Stomach (tissue), 8 donors: ENCODE measurements at regions not wholly inside any gene's neighbourhood (a gene's known extent, or its start where the extent isn't known, plus 50 kb on each side); places are given as distances from the start of the nearest gene placed in this dataset.

Experiments
- DNase-seq, 2 donors: peaks; one replicate each; pipeline versions ENCODE4 v3.0.0 to v3.0.0-alpha.2; 2013 to 2019
- H3K27ac ChIP-seq, 5 donors: fragments of 200-600 bp in 4 of 5; sonication (generic) in 4 of 5; one replicate each; pipeline ENCODE4 v1.5.1; 2013 to 2019; ENCODE audit warnings: mild to moderate bottlenecking in 1 of 5, moderate library complexity in 1 of 5
- H3K27me3 ChIP-seq, 3 donors: fragments of 200-600 bp; sonication (generic); one replicate each; pipeline ENCODE4 v1.5.1; 2017 to 2019; ENCODE audit warnings: mixed run types in 1 of 3
- H3K36me3 ChIP-seq, 4 donors: fragments of 200-600 bp; sonication (generic); 1 replicate in 3 of 4; 2 replicates in 1 of 4; pipeline ENCODE4 v1.5.1; 2016 to 2019
- H3K4me1 ChIP-seq, 4 donors: fragments of 200-600 bp; sonication (generic); one replicate each; pipeline ENCODE4 v1.5.1; 2016 to 2019
- H3K4me3 ChIP-seq, 4 donors: fragments of 200-600 bp; sonication (generic) in 3 of 4; one replicate each; pipeline ENCODE4 v1.5.1; 2016 to 2019; ENCODE audit warnings: mild to moderate bottlenecking in 1 of 4
- H3K9me3 ChIP-seq, 4 donors: fragments of 200-600 bp; sonication (generic); one replicate each; pipeline ENCODE4 v1.5.1; 2016 to 2019
- CTCF ChIP-seq, 7 experiments: fragments of 450-650 bp in 4 of 7; fragments of 200-600 bp in 3 of 7; sonication (generic) in 3 of 7; IDR thresholded peaks; one replicate each; pipeline ENCODE4 v1.5.1; 2016 to 2019; ENCODE audit warnings: antibody characterized with exemption in 7 of 7, control low read depth in 2 of 7, mild to moderate bottlenecking in 1 of 7
- EP300 ChIP-seq: sonication (generic); formaldehyde crosslinking; IDR thresholded peaks from one replicate; pipeline ENCODE4 v1.6.1; 2017; ENCODE audit warnings: antibody characterized with exemption
- POLR2A ChIP-seq, 4 donors: fragments of 450-650 bp; IDR thresholded peaks; one replicate each; pipeline ENCODE4 v1.6.1; 2016; ENCODE audit warnings: antibody characterized with exemption in 4 of 4, control low read depth in 2 of 4, mild to moderate bottlenecking in 1 of 4, moderate library complexity in 1 of 4
- POLR2AphosphoS5 ChIP-seq, 3 donors: sonication (generic); formaldehyde crosslinking; IDR thresholded peaks; one replicate each; pipeline ENCODE4 v1.6.1; 2016; ENCODE audit warnings: antibody characterized with exemption in 3 of 3
- WGBS, 5 donors: extraction: QIAGEN DNeasy Blood & Tissue Kit in 3 of 5; methylation state at CpG; one replicate each; pipeline versions ENCODE4 v1.1.5 to v1.1.7; 2013 to 2018; 5-methylcytosine and 5-hydroxymethylcytosine counted together
- intact Hi-C: fragments of 100-400 bp; cut with DNase I; formaldehyde crosslinking; loops from one replicate; pipeline ENCODE4 v1.15.1; 2023; ENCODE audit warnings: low total_unique reads
- donor health status: healthy with polysubstance abuse.
- donor health status: Bipolar disorder and iron deficiency.
- donor health status: healthy.

- no peaks in the 10 kb centered on the region for H3K9me3 ChIP-seq
- H3K36me3 ChIP-seq, result no peaks in the 10 kb centered on the region
- 67 to 74% (median 72%) methylated on average over 6 of the region's 6 CpGs for WGBS, 5 donors
- no peaks in the 10 kb centered on the region for H3K4me1 ChIP-seq
- no peak overlapping the region for H3K27ac ChIP-seq
- intact Hi-C loops, result no loop called here
- no peak for TF ChIP-seq POLR2AphosphoS5 (IDR thresholded peaks at IDR 0.05)
- TF ChIP-seq POLR2A (IDR thresholded peaks at IDR 0.05), result no peak
- TF ChIP-seq EP300, result no peak
- no peak for TF ChIP-seq CTCF (IDR thresholded peaks at IDR 0.05)
- no peak for DNase-seq
- H3K4me3 ChIP-seq, result no peak overlapping the region
- no peaks in the 10 kb centered on the region for H3K27me3 ChIP-seq
Observed at GRCh38 chr3:137242836-137243400, 285.1 kb downstream of the IL20RB start.

- WGBS, 5 donors, result 57 to 70% (median 66%) methylated on average over 2 of the region's 2 CpGs
- TF ChIP-seq CTCF (IDR thresholded peaks at IDR 0.05) (no peak), POLR2A (IDR thresholded peaks at IDR 0.05) (no peak), POLR2AphosphoS5 (IDR thresholded peaks at IDR 0.05) (no peak), EP300 (no peak)
Observed at GRCh38 chr3:137246491-137246890, 288.7 kb downstream of the IL20RB start.

GRCh38 chr3:137249311-137249940 is 291.6 kb downstream of the IL20RB start:
- no peak for TF ChIP-seq EP300
- peaks cover 0 to 25% (median 10%) of the 10 kb centered on the region in 4 donors for H3K9me3 ChIP-seq

More at GRCh38 chr3:137246491-137246890, 288.7 kb downstream of the IL20RB start:
- Histone ChIP-seq H3K36me3 (no peaks in the 10 kb centered on the region), H3K9me3 (peaks cover 0 to 8% (median 3%) of the 10 kb centered on the region in 4 donors), H3K4me1 (no peaks in the 10 kb centered on the region), H3K27ac (no peak overlapping the region), H3K27me3 (no peaks in the 10 kb centered on the region), H3K4me3 (no peak overlapping the region)
- no peak for DNase-seq
- intact Hi-C loops, result no loop called here

GRCh38 chr3:137259089-137259488 is 301.3 kb downstream of the IL20RB start:
- peaks cover 0 to 6% (median 0%) of the 10 kb centered on the region in 4 donors for H3K4me1 ChIP-seq
- H3K27me3 ChIP-seq, result peaks cover 0 to 6% (median 0%) of the 10 kb centered on the region in 3 donors
- DNase-seq, result no peak
- no peak overlapping the region for H3K27ac ChIP-seq
- 36 to 52% (median 45%) methylated on average over 3 of the region's 3 CpGs for WGBS, 5 donors
- H3K36me3 ChIP-seq, result no peaks in the 10 kb centered on the region
- H3K4me3 ChIP-seq, result no peak overlapping the region
- TF ChIP-seq POLR2AphosphoS5 (IDR thresholded peaks at IDR 0.05) (no peak), EP300 (no peak), CTCF (IDR thresholded peaks at IDR 0.05) (no peak), POLR2A (IDR thresholded peaks at IDR 0.05) (no peak)
- intact Hi-C loops, result no loop called here
- peaks cover 0 to 3% (median under 1%) of the 10 kb centered on the region in 4 donors for H3K9me3 ChIP-seq

More at GRCh38 chr3:137249311-137249940, 291.6 kb downstream of the IL20RB start:
- H3K36me3 ChIP-seq, result no peaks in the 10 kb centered on the region
- no peaks in the 10 kb centered on the region for H3K27me3 ChIP-seq
- H3K4me1 ChIP-seq, result no peaks in the 10 kb centered on the region
- H3K4me3 ChIP-seq, result no peak overlapping the region
- intact Hi-C loops, result no loop called here
- no peak for DNase-seq
- no peak overlapping the region for H3K27ac ChIP-seq

GRCh38 chr3:137259701-137260100 is 301.9 kb downstream of the IL20RB start:
- peaks cover 0 to 6% (median 0%) of the 10 kb centered on the region in 3 donors for H3K27me3 ChIP-seq
- H3K27ac ChIP-seq, result no peak overlapping the region
- 26 to 41% (median 36%) methylated on average over 5 of the region's 5 CpGs for WGBS, 5 donors
- peak in 1 of 2 donors; percentile 55 for DNase-seq
- peaks cover 0 to 13% (median 0%) of the 10 kb centered on the region in 4 donors for H3K4me1 ChIP-seq
- TF ChIP-seq POLR2AphosphoS5 (IDR thresholded peaks at IDR 0.05) (no peak), POLR2A (IDR thresholded peaks at IDR 0.05) (no peak), EP300 (no peak), CTCF (IDR thresholded peaks at IDR 0.05) (no peak)
- intact Hi-C loops, result no loop called here
- H3K4me3 ChIP-seq, result no peak overlapping the region
- no peaks in the 10 kb centered on the region for H3K9me3 ChIP-seq
- H3K36me3 ChIP-seq, result no peaks in the 10 kb centered on the region
